Trophoblast cell (in vitro differentiated cells and primary cell): ENCODE measurements at regions not wholly inside any gene's neighbourhood (a gene's known extent, or its start where the extent isn't known, plus 50 kb on each side); places are given as distances from the start of the nearest gene placed in this dataset.

Source experiments
- DNase-seq, 2 donors: peaks; one replicate each; pipeline ENCODE4 v3.0.0-alpha.2; 2016
- H2AFZ ChIP-seq: 2 replicates; pipeline ENCODE4 v1.6.1; 2013; ENCODE audit warnings: low read length, moderate library complexity, mild to moderate bottlenecking; ENCODE audit not compliant: insufficient read depth, poor library complexity
- H2AK5ac ChIP-seq: 2 replicates; pipeline ENCODE4 v1.6.1; 2013; ENCODE audit warnings: mild to moderate bottlenecking, low read length
- H2BK120ac ChIP-seq: 2 replicates; pipeline ENCODE4 v1.6.1; 2013; ENCODE audit warnings: low read length, mild to moderate bottlenecking, moderate library complexity; ENCODE audit not compliant: insufficient read depth, poor library complexity
- H2BK12ac ChIP-seq: 2 replicates; pipeline ENCODE4 v1.6.1; 2013; ENCODE audit warnings: mild to moderate bottlenecking, low read length, moderate library complexity
- H2BK5ac ChIP-seq: 2 replicates; pipeline ENCODE4 v1.6.1; 2013; ENCODE audit warnings: low read length, low read depth, moderate library complexity, mild to moderate bottlenecking; ENCODE audit not compliant: poor library complexity
- H3K14ac ChIP-seq: 2 replicates; pipeline ENCODE4 v1.6.1; 2013; ENCODE audit warnings: mild to moderate bottlenecking, low read length
- H3K18ac ChIP-seq: 2 replicates; pipeline ENCODE4 v1.6.1; 2013; ENCODE audit warnings: mild to moderate bottlenecking, low read length
- H3K23ac ChIP-seq: 2 replicates; pipeline ENCODE4 v1.6.1; 2013; ENCODE audit warnings: low read length
- H3K27ac ChIP-seq: 2 replicates; pipeline ENCODE4 v1.5.1; 2013; ENCODE audit warnings: low read depth, mild to moderate bottlenecking, inconsistent platforms, low read length, moderate library complexity
- H3K27me3 ChIP-seq: 2 replicates; pipeline ENCODE4 v1.6.1; 2013; ENCODE audit warnings: inconsistent platforms, mild to moderate bottlenecking, low read length, moderate library complexity; ENCODE audit not compliant: insufficient read depth
- H3K36me3 ChIP-seq, 2 experiments: 1 replicate in 1 of 2; 2 replicates in 1 of 2; pipeline ENCODE4 v1.6.1; 2013; ENCODE audit warnings: low read length in 2 of 2, mild to moderate bottlenecking in 2 of 2, moderate library complexity in 1 of 2; ENCODE audit not compliant: insufficient read depth in 2 of 2, control insufficient read depth in 1 of 2
- H3K4ac ChIP-seq: 2 replicates; pipeline ENCODE4 v1.6.1; 2013; ENCODE audit warnings: low read depth, mild to moderate bottlenecking, low read length, moderate library complexity
- H3K4me1 ChIP-seq, 2 experiments: 1 replicate in 1 of 2; 2 replicates in 1 of 2; pipeline ENCODE4 v1.6.1; 2013; ENCODE audit warnings: low read length in 2 of 2, mild to moderate bottlenecking in 2 of 2, moderate library complexity in 1 of 2; ENCODE audit not compliant: insufficient read depth in 2 of 2, control insufficient read depth in 1 of 2
- H3K4me2 ChIP-seq: 2 replicates; pipeline ENCODE4 v1.6.1; 2013; ENCODE audit warnings: inconsistent platforms, mild to moderate bottlenecking, low read length, moderate library complexity
- H3K4me3 ChIP-seq: 2 replicates; pipeline ENCODE4 v1.5.1; 2013; ENCODE audit warnings: mild to moderate bottlenecking, low read depth, low read length, inconsistent platforms
- H3K79me1 ChIP-seq: one replicate; pipeline ENCODE4 v1.6.1; 2013; ENCODE audit warnings: low read length
- H3K79me2 ChIP-seq: 2 replicates; pipeline ENCODE4 v1.6.1; 2013; ENCODE audit warnings: low read length, mild to moderate bottlenecking; ENCODE audit not compliant: control insufficient read depth, insufficient read depth, poor library complexity
- H3K9ac ChIP-seq: 2 replicates; pipeline ENCODE4 v1.6.1; 2013; ENCODE audit warnings: mild to moderate bottlenecking, low read length
- H3K9me3 ChIP-seq: 2 replicates; pipeline ENCODE4 v1.6.1; 2013; ENCODE audit warnings: low read depth, mild to moderate bottlenecking, control low read depth, inconsistent platforms, low read length; ENCODE audit not compliant: insufficient read depth
- H4K12ac ChIP-seq: 2 replicates; pipeline ENCODE4 v1.6.1; 2013; ENCODE audit warnings: low read depth, mild to moderate bottlenecking, low read length, moderate library complexity
- H4K8ac ChIP-seq: 2 replicates; pipeline ENCODE4 v1.6.1; 2013; ENCODE audit warnings: low read depth, mild to moderate bottlenecking, low read length, moderate library complexity
- H4K91ac ChIP-seq: one replicate; pipeline ENCODE4 v1.6.1; 2013; ENCODE audit warnings: low read depth, mild to moderate bottlenecking, low read length, moderate library complexity
- WGBS: extraction: QIAGEN DNeasy Blood & Tissue Kit; methylation state at CpG from one replicate; pipeline ENCODE4 v1.1.7; 2013; ENCODE audit warnings: missing lambda C conversion rate; ENCODE audit not compliant: insufficient read length, insufficient coverage; ENCODE audit errors: extremely low coverage; 5-methylcytosine and 5-hydroxymethylcytosine counted together

GRCh38 chr7:67408109-67408508 is 411.5 kb downstream of the TYW1 start:
- Histone ChIP-seq H4K12ac (no peak overlapping the region), H3K79me2 (no peaks in the 10 kb centered on the region), H3K79me1 (no peaks in the 10 kb centered on the region), H3K4ac (no peak overlapping the region), H2BK5ac (no peak overlapping the region), H3K18ac (no peak overlapping the region), H4K8ac (no peak overlapping the region), H3K4me1 (peaks cover 0 to 2% of the 10 kb centered on the region in 2 experiments), H3K27me3 (no peaks in the 10 kb centered on the region), H2AK5ac (no peak overlapping the region), H3K4me3 (no peak overlapping the region), H3K27ac (no peak overlapping the region), H2BK12ac (no peak overlapping the region), H3K14ac (no peak overlapping the region), H2BK120ac (no peak overlapping the region), H4K91ac (no peak overlapping the region), H3K4me2 (no peak overlapping the region), H3K9me3 (peaks cover 3% of the 10 kb centered on the region), H3K23ac (no peak overlapping the region), H3K9ac (no peak overlapping the region), H3K36me3 (no peaks in the 10 kb centered on the region), H2AFZ (no peak overlapping the region)
- DNase-seq, result no peak

GRCh38 chr7:67413670-67414069 is 417.0 kb downstream of the TYW1 start:
- H4K8ac ChIP-seq, result no peak overlapping the region
- peaks cover 4% of the 10 kb centered on the region for H3K9me3 ChIP-seq
- no peak overlapping the region for H3K18ac ChIP-seq
- no peaks in the 10 kb centered on the region for H3K4me1 ChIP-seq
- H2AK5ac ChIP-seq, result no peak overlapping the region
- no peak overlapping the region for H3K14ac ChIP-seq
- no CpG with 5 or more reads among the region's 3 CpGs for WGBS
- H2AFZ ChIP-seq, result no peak overlapping the region
- H3K9ac ChIP-seq, result no peak overlapping the region
- H3K4me3 ChIP-seq, result no peak overlapping the region
- H4K12ac ChIP-seq, result no peak overlapping the region
- H3K79me1 ChIP-seq, result no peaks in the 10 kb centered on the region
- H3K27me3 ChIP-seq, result no peaks in the 10 kb centered on the region
- H3K79me2 ChIP-seq, result no peaks in the 10 kb centered on the region
- no peak for DNase-seq
- H2BK120ac ChIP-seq, result no peak overlapping the region
- H3K27ac ChIP-seq, result no peak overlapping the region
- H4K91ac ChIP-seq, result no peak overlapping the region
- H3K4ac ChIP-seq, result no peak overlapping the region
- H3K23ac ChIP-seq, result no peak overlapping the region
- no peak overlapping the region for H2BK5ac ChIP-seq
- no peak overlapping the region for H2BK12ac ChIP-seq
- no peaks in the 10 kb centered on the region for H3K36me3 ChIP-seq
- no peak overlapping the region for H3K4me2 ChIP-seq

GRCh38 chr7:67414858-67415257 is 418.2 kb downstream of the TYW1 start:
- Histone ChIP-seq H4K91ac (no peak overlapping the region), H3K79me2 (no peaks in the 10 kb centered on the region), H2AK5ac (no peak overlapping the region), H3K9me3 (peaks cover 4% of the 10 kb centered on the region), H3K4me3 (no peak overlapping the region), H3K4ac (no peak overlapping the region), H2BK12ac (no peak overlapping the region), H4K12ac (no peak overlapping the region), H3K27me3 (no peaks in the 10 kb centered on the region), H2BK5ac (no peak overlapping the region), H3K36me3 (no peaks in the 10 kb centered on the region), H3K79me1 (no peaks in the 10 kb centered on the region), H4K8ac (no peak overlapping the region), H3K4me2 (no peak overlapping the region), H3K23ac (no peak overlapping the region), H3K18ac (no peak overlapping the region), H2AFZ (no peak overlapping the region), H3K9ac (no peak overlapping the region), H3K4me1 (no peaks in the 10 kb centered on the region), H2BK120ac (no peak overlapping the region), H3K27ac (no peak overlapping the region), H3K14ac (no peak overlapping the region)
- no peak for DNase-seq
- WGBS, result no CpG with 5 or more reads among the region's 6 CpGs

GRCh38 chr7:67422601-67423000 is 426.0 kb downstream of the TYW1 start:
- H3K14ac ChIP-seq, result no peak overlapping the region
- H3K4ac ChIP-seq, result no peak overlapping the region
- no peak overlapping the region for H4K91ac ChIP-seq
- no peaks in the 10 kb centered on the region for H3K27me3 ChIP-seq
- no peak overlapping the region for H2BK5ac ChIP-seq
- H3K79me2 ChIP-seq, result no peaks in the 10 kb centered on the region
- H4K12ac ChIP-seq, result no peak overlapping the region
- H3K79me1 ChIP-seq, result no peaks in the 10 kb centered on the region
- H3K4me2 ChIP-seq, result no peak overlapping the region
- no peak overlapping the region for H2BK120ac ChIP-seq
- no peak for DNase-seq
- H3K9ac ChIP-seq, result no peak overlapping the region
- peaks cover 4% of the 10 kb centered on the region in 2 experiments for H3K4me1 ChIP-seq
- H2BK12ac ChIP-seq, result no peak overlapping the region
- no CpG with 5 or more reads among the region's 7 CpGs for WGBS
- H2AK5ac ChIP-seq, result no peak overlapping the region
- no peak overlapping the region for H3K4me3 ChIP-seq
- no peak overlapping the region for H3K23ac ChIP-seq
- no peak overlapping the region for H4K8ac ChIP-seq
- H3K36me3 ChIP-seq, result no peaks in the 10 kb centered on the region
- H3K27ac ChIP-seq, result no peak overlapping the region
- H3K9me3 ChIP-seq, result no peaks in the 10 kb centered on the region
- H2AFZ ChIP-seq, result no peak overlapping the region
- H3K18ac ChIP-seq, result no peak overlapping the region
